CD4-positive, alpha-beta T cell (primary cell): ENCODE measurements at regions not wholly inside any gene's neighbourhood (a gene's known extent, or its start where the extent isn't known, plus 50 kb on each side); places are given as distances from the start of the nearest gene placed in this dataset.

ENCODE experiments used
- ATAC-seq: fragments of 200-7000 bp; cut with Tn5 transposase; one replicate; pipeline ENCODE4 v1.10.0; 2022; ENCODE audit warnings: mild to moderate bottlenecking; ENCODE audit not compliant: poor library complexity
- CTCF ChIA-PET: fragments of 350-600 bp; sonication (Branson Sonifier 250); formaldehyde crosslinking; loops from one replicate; lab custom pipeline; 2021; ENCODE audit warnings: antibody characterized with exemption, inconsistent platforms; lab: Charles Lee
- POLR2A ChIA-PET: fragments of 350-600 bp; sonication (Branson Sonifier 250); formaldehyde crosslinking; loops from one replicate; lab custom pipeline; 2021; ENCODE audit warnings: antibody characterized with exemption, inconsistent platforms; lab: Charles Lee
- DNase-seq, 14 experiments: peaks; one replicate each; pipeline ENCODE4 v3.0.0-alpha.2; 2013 to 2020; ENCODE audit warnings: mixed read lengths in 2 of 14
- H3K27ac ChIP-seq, 2 donors: one replicate each; pipeline versions ENCODE4 v1.5.1 to v1.7.0; 2013; ENCODE audit warnings: low read length in 2 of 2, low read depth in 1 of 2, mild to moderate bottlenecking in 1 of 2
- H3K27me3 ChIP-seq, 2 experiments: 1 replicate in 1 of 2; 2 replicates in 1 of 2; pipeline versions ENCODE4 v1.6.1 to v1.7.0; 2013; ENCODE audit warnings: low read length in 2 of 2, control low read depth in 1 of 2, mild to moderate bottlenecking in 1 of 2, moderate library complexity in 1 of 2; ENCODE audit not compliant: insufficient read depth in 2 of 2, control insufficient read depth in 1 of 2
- H3K36me3 ChIP-seq: one replicate; pipeline ENCODE4 v1.6.1; 2013; ENCODE audit warnings: low read length, control low read depth; ENCODE audit not compliant: insufficient read depth
- H3K4me1 ChIP-seq: one replicate; pipeline ENCODE4 v1.6.1; 2013; ENCODE audit warnings: low read length, control low read depth; ENCODE audit not compliant: insufficient read depth
- H3K4me3 ChIP-seq: one replicate; pipeline ENCODE4 v1.5.1; 2013; ENCODE audit warnings: mild to moderate bottlenecking, low read length, moderate library complexity
- H3K9me3 ChIP-seq, 2 experiments: 1 replicate in 1 of 2; 2 replicates in 1 of 2; pipeline versions ENCODE4 v1.6.1 to v1.7.0; 2013; ENCODE audit warnings: low read length in 2 of 2, mild to moderate bottlenecking in 2 of 2, control low read depth in 1 of 2, moderate library complexity in 1 of 2; ENCODE audit not compliant: control insufficient read depth in 1 of 2, insufficient read depth in 1 of 2
- H3K27ac Mint-ChIP-seq: one replicate; pipeline ENCODE4 v1.8.0; 2020; ENCODE audit warnings: mixed read lengths
- H3K27me3 Mint-ChIP-seq: one replicate; pipeline ENCODE4 v1.8.0; 2021; ENCODE audit warnings: mixed read lengths
- H3K36me3 Mint-ChIP-seq: one replicate; pipeline ENCODE4 v1.8.0; 2021; ENCODE audit warnings: low read depth, mixed read lengths
- H3K4me1 Mint-ChIP-seq: one replicate; pipeline ENCODE4 v1.8.0; 2021; ENCODE audit warnings: low read depth, mixed read lengths
- H3K4me3 Mint-ChIP-seq: one replicate; pipeline ENCODE4 v1.8.0; 2020; ENCODE audit warnings: mild to moderate bottlenecking, mixed read lengths
- H3K9me3 Mint-ChIP-seq: one replicate; pipeline ENCODE4 v1.8.0; 2020; ENCODE audit warnings: mixed read lengths
- CTCF ChIP-seq: fragments of 200-600 bp; IDR thresholded peaks from one replicate; pipeline ENCODE4 v1.8.0; 2022; ENCODE audit warnings: antibody characterized with exemption, mild to moderate bottlenecking
- intact Hi-C, 2 experiments: fragments of 100-400 bp; cut with DNase I in 1 of 2; cut with micrococcal nuclease in 1 of 2; formaldehyde crosslinking; loops; one replicate each; pipeline versions ENCODE4 v1.15.1 to v1.9.0; 2023 to 2025; cut with DNase I, micrococcal nuclease

GRCh38 chr15:26243382-26243781 lies 380.3 kb upstream of the ATP10A start:
- intact Hi-C loops: no loop called here
- no peak for ATAC-seq
- H3K4me3 ChIP-seq: no peak overlapping the region
- no peak for DNase-seq
- H3K36me3 ChIP-seq: no peaks in the 10 kb centered on the region
- no peaks in the 10 kb centered on the region for H3K27me3 Mint-ChIP-seq
- H3K27ac ChIP-seq: no peak overlapping the region
- no peaks in the 10 kb centered on the region for H3K4me1 Mint-ChIP-seq
- H3K36me3 Mint-ChIP-seq: no peaks in the 10 kb centered on the region
- H3K4me1 ChIP-seq: no peaks in the 10 kb centered on the region
- H3K27ac Mint-ChIP-seq: no peak overlapping the region
- CTCF ChIA-PET: no interaction called here
- TF ChIP-seq CTCF: no peak
- POLR2A ChIA-PET: no interaction called here
- H3K9me3 Mint-ChIP-seq: peaks cover 6% of the 10 kb centered on the region
- peaks cover 0 to 10% of the 10 kb centered on the region in 2 experiments for H3K9me3 ChIP-seq
- H3K4me3 Mint-ChIP-seq: no peak overlapping the region
- H3K27me3 ChIP-seq: no peaks in the 10 kb centered on the region

GRCh38 chr15:26242565-26243071 lies 379.5 kb upstream of the ATP10A start:
- no peak overlapping the region for H3K27ac Mint-ChIP-seq
- intact Hi-C loops: no loop called here
- POLR2A ChIA-PET: no interaction called here
- H3K4me3 Mint-ChIP-seq: no peak overlapping the region
- no peaks in the 10 kb centered on the region for H3K27me3 Mint-ChIP-seq
- H3K9me3 Mint-ChIP-seq: peaks cover 6% of the 10 kb centered on the region
- no peaks in the 10 kb centered on the region for H3K4me1 Mint-ChIP-seq
- ATAC-seq: no peak
- Histone ChIP-seq H3K9me3 (peaks cover 0 to 14% of the 10 kb centered on the region in 2 experiments), H3K4me1 (no peaks in the 10 kb centered on the region), H3K36me3 (no peaks in the 10 kb centered on the region), H3K27ac (no peak overlapping the region), H3K4me3 (no peak overlapping the region), H3K27me3 (no peaks in the 10 kb centered on the region)
- DNase-seq: no peak
- CTCF ChIA-PET: no interaction called here
- H3K36me3 Mint-ChIP-seq: no peaks in the 10 kb centered on the region
- no peak for TF ChIP-seq CTCF

- ATAC-seq (no peak), DNase-seq (no peak)
- no peak overlapping the region for H3K4me3 Mint-ChIP-seq
- POLR2A ChIA-PET: no interaction called here
- no peaks in the 10 kb centered on the region for H3K4me1 Mint-ChIP-seq
- no peaks in the 10 kb centered on the region for H3K27me3 Mint-ChIP-seq
- no peak overlapping the region for H3K4me3 ChIP-seq
- no peak for TF ChIP-seq CTCF
- intact Hi-C loops: no loop called here
- H3K27ac ChIP-seq: no peak overlapping the region
- H3K4me1 ChIP-seq: no peaks in the 10 kb centered on the region
- H3K27me3 ChIP-seq: no peaks in the 10 kb centered on the region
- no peaks in the 10 kb centered on the region for H3K36me3 ChIP-seq
- peaks cover 0 to 8% of the 10 kb centered on the region in 2 experiments for H3K9me3 ChIP-seq
- H3K27ac Mint-ChIP-seq: no peak overlapping the region
- H3K9me3 Mint-ChIP-seq: peaks cover 3% of the 10 kb centered on the region
- H3K36me3 Mint-ChIP-seq: no peaks in the 10 kb centered on the region
- CTCF ChIA-PET: no interaction called here
Measured at GRCh38 chr15:26235864-26236263, 372.7 kb upstream of the ATP10A start.
